ENCODE measurements at regions not wholly inside any gene's neighbourhood (a gene's known extent, or its start where the extent isn't known, plus 50 kb on each side); places are given as distances from the start of the nearest gene placed in this dataset.

DNA sequence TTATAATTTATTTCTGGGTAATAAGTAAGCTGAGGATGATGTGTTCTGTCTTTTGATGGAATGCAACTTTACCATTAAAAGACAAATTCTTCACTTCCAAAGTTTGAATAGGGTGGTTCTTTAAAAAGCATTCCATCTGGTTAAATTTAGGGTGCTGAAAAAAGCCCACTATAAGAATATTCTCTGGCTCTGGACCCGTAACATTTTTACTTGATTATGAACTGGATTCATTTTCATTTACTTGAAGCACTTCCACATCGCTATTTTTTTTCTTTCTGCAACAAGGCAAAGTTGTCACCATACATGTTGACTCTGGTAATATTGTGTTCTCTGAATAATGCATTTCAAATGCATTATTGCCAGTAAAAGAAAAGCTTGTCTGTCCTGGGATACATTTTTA is 344.6 kb downstream of the SATB2 start:
- no peaks in the 10 kb centered on the region for H3K4me1 ChIP-seq (ENCODE audit: control insufficient read depth, extremely low read depth, insufficient read depth, low read length)
- no peaks in the 10 kb centered on the region for H4K20me1 ChIP-seq (replicated peaks; ENCODE audit: control insufficient read depth, extremely low read depth, insufficient read depth, low read length)
- no peak overlapping the region for H3K9ac ChIP-seq (replicated peaks; ENCODE audit: extremely low read depth, insufficient read depth, low read length)
- intact Hi-C loops (cut with micrococcal nuclease): no loop called here
- BruUV-seq (replicated peaks): no TSS peak
- H3K27me3 ChIP-seq (ENCODE audit: control insufficient read depth in 2 of 2, insufficient read depth in 2 of 2, low read length in 2 of 2): no peaks in the 10 kb centered on the region
- ChIA-PET CTCF (no interaction called here), POLR2A (no interaction called here)
- no peak overlapping the region for H3K4me3 ChIP-seq (replicated peaks in 1 of 3; ENCODE audit: insufficient read depth in 1 of 3, low read depth in 1 of 3, low read length in 3 of 3)
- no peaks in the 10 kb centered on the region for H3K79me2 ChIP-seq (ENCODE audit: control insufficient read depth, insufficient read depth, low read length)
- dilution Hi-C loops (cut with MboI; ENCODE audit: extremely low pct_ligation_motif_present, low sequenced_read_pairs): no loop called here
- H3K4me2 ChIP-seq (ENCODE audit: insufficient read depth, low read length): no peak overlapping the region
- no peak for TF ChIP-seq JUN (IDR thresholded peaks at IDR 0.05; ENCODE audit: borderline replicate concordance, insufficient read depth, insufficient read length, low read depth)
- TF ChIP-seq POLR2A (IDR thresholded peaks at IDR 0.05; ENCODE audit: low read depth, low read length): no peak
- TF ChIP-seq, protein P1, sequence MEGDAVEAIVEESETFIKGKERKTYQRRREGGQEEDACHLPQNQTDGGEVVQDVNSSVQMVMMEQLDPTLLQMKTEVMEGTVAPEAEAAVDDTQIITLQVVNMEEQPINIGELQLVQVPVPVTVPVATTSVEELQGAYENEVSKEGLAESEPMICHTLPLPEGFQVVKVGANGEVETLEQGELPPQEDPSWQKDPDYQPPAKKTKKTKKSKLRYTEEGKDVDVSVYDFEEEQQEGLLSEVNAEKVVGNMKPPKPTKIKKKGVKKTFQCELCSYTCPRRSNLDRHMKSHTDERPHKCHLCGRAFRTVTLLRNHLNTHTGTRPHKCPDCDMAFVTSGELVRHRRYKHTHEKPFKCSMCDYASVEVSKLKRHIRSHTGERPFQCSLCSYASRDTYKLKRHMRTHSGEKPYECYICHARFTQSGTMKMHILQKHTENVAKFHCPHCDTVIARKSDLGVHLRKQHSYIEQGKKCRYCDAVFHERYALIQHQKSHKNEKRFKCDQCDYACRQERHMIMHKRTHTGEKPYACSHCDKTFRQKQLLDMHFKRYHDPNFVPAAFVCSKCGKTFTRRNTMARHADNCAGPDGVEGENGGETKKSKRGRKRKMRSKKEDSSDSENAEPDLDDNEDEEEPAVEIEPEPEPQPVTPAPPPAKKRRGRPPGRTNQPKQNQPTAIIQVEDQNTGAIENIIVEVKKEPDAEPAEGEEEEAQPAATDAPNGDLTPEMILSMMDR (IDR thresholded peaks at IDR 0.05; ENCODE audit: extremely low read depth in 1 of 2, insufficient read depth in 1 of 2, low read depth in 1 of 2, low read length in 2 of 2): no peak
- TF ChIP-seq FOS (IDR thresholded peaks at IDR 0.05; ENCODE audit: borderline replicate concordance, insufficient read depth, low read length): no peak
- TF ChIP-seq GATA2 (IDR thresholded peaks at IDR 0.05; ENCODE audit: insufficient read depth, insufficient read length, low read depth, low read length): no peak
- TF ChIP-seq, protein P2, sequence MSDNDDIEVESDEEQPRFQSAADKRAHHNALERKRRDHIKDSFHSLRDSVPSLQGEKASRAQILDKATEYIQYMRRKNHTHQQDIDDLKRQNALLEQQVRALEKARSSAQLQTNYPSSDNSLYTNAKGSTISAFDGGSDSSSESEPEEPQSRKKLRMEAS (IDR thresholded peaks at IDR 0.05; ENCODE audit: insufficient read depth, insufficient read length): no peak
- TF ChIP-seq POLR2AphosphoS5 (IDR thresholded peaks at IDR 0.05; ENCODE audit: insufficient read depth, low read depth, low read length): no peak
- TF ChIP-seq MYC (IDR thresholded peaks at IDR 0.05; ENCODE audit: low read depth, low read length): no peak
- TF ChIP-seq EZH2 (IDR thresholded peaks at IDR 0.05; ENCODE audit: borderline replicate concordance, low read depth, low read length, severe bottlenecking): no peak
- DNase-seq (ENCODE audit: low read depth, low spot score) (no peak), FAIRE-seq (no peak)
- no peaks in the 10 kb centered on the region for H3K9me1 ChIP-seq (replicated peaks; ENCODE audit: control insufficient read depth, extremely low read depth, insufficient read depth, low read length)
- H3K36me3 ChIP-seq (ENCODE audit: control insufficient read depth in 2 of 2, extremely low read depth in 1 of 2, insufficient read depth in 2 of 2, low read length in 2 of 2): no peaks in the 10 kb centered on the region
- no peak overlapping the region for H3K27ac ChIP-seq (ENCODE audit: insufficient read depth, low read depth, low read length)
- no peaks in the 10 kb centered on the region for H3K9me3 ChIP-seq (replicated peaks; ENCODE audit: control insufficient read depth, insufficient read depth, low read length)
- no peak overlapping the region for H2AFZ ChIP-seq (ENCODE audit: low read depth, low read length)
